Gastrocnemius medialis (tissue), 4 donors: ENCODE measurements at regions not wholly inside any gene's neighbourhood (a gene's known extent, or its start where the extent isn't known, plus 50 kb on each side); places are given as distances from the start of the nearest gene placed in this dataset.

Experiments
- ATAC-seq, 2 donors: fragments of 150-250 bp; one replicate each; pipeline ENCODE4 v1.9.1; 2016
- DNase-seq, 2 donors: peaks; one replicate each; pipeline ENCODE4 v3.0.0-alpha.2; 2019
- H3K27ac ChIP-seq, 4 donors: fragments of 200-600 bp; sonication (generic); 1 replicate in 1 of 4; 2 replicates in 3 of 4; pipeline ENCODE4 v1.5.1; 2016 to 2018; ENCODE audit warnings: mild to moderate bottlenecking in 2 of 4, moderate library complexity in 1 of 4
- H3K27me3 ChIP-seq, 3 donors: fragments of 200-600 bp; sonication (generic) in 2 of 3; 1 replicate in 1 of 3; 2 replicates in 2 of 3; pipeline versions ENCODE4 v1.5.1 to v1.6.0; 2016 to 2019; ENCODE audit warnings: mild to moderate bottlenecking in 1 of 3, moderate library complexity in 1 of 3
- H3K36me3 ChIP-seq, 2 donors: fragments of 200-600 bp; sonication (generic) in 1 of 2; one replicate each; pipeline ENCODE4 v1.5.1; 2017 to 2018
- H3K4me1 ChIP-seq, 2 donors: fragments of 200-600 bp; sonication (generic) in 1 of 2; one replicate each; pipeline ENCODE4 v1.5.1; 2016 to 2017; ENCODE audit warnings: mild to moderate bottlenecking in 2 of 2
- H3K4me3 ChIP-seq, 4 donors: fragments of 200-600 bp; sonication (generic) in 3 of 4; 1 replicate in 1 of 4; 2 replicates in 3 of 4; pipeline ENCODE4 v1.5.1; 2016 to 2019; ENCODE audit warnings: mild to moderate bottlenecking in 2 of 4
- H3K9me3 ChIP-seq, 3 donors: fragments of 200-600 bp; sonication (generic) in 2 of 3; 1 replicate in 1 of 3; 2 replicates in 2 of 3; pipeline ENCODE4 v1.5.1; 2016 to 2019
- POLR2A ChIP-seq, 2 donors: fragments of 450-650 bp; IDR thresholded peaks; one replicate each; pipeline ENCODE4 v1.6.1; 2017; ENCODE audit warnings: antibody characterized with exemption in 2 of 2, mild to moderate bottlenecking in 2 of 2, moderate library complexity in 2 of 2
- in situ Hi-C, 4 donors: fragments of 200-750 bp; cut with MboI; loops; one replicate each; pipeline versions ENCODE4 v1.15.0 to v1.8.0; 2017; ENCODE audit warnings: low sequenced_read_pairs in 4 of 4
- intact Hi-C: fragments of 100-400 bp; cut with DNase I; formaldehyde crosslinking; loops from one replicate; pipeline ENCODE4 v1.15.1; 2023; ENCODE audit warnings: low total_unique reads
- TF ChIP-seq, protein P1 (sequence below), 5 experiments: fragments of 450-650 bp in 3 of 5; fragments of 200-600 bp in 2 of 5; sonication (generic) in 2 of 5; IDR thresholded peaks in 4 of 5; conservative IDR thresholded peaks in 1 of 5; 1 replicate in 4 of 5; 2 replicates in 1 of 5; pipeline ENCODE4 v1.5.1; 2016 to 2019; ENCODE audit warnings: antibody characterized with exemption in 5 of 5, mild to moderate bottlenecking in 3 of 5, moderate library complexity in 3 of 5

DNA sequence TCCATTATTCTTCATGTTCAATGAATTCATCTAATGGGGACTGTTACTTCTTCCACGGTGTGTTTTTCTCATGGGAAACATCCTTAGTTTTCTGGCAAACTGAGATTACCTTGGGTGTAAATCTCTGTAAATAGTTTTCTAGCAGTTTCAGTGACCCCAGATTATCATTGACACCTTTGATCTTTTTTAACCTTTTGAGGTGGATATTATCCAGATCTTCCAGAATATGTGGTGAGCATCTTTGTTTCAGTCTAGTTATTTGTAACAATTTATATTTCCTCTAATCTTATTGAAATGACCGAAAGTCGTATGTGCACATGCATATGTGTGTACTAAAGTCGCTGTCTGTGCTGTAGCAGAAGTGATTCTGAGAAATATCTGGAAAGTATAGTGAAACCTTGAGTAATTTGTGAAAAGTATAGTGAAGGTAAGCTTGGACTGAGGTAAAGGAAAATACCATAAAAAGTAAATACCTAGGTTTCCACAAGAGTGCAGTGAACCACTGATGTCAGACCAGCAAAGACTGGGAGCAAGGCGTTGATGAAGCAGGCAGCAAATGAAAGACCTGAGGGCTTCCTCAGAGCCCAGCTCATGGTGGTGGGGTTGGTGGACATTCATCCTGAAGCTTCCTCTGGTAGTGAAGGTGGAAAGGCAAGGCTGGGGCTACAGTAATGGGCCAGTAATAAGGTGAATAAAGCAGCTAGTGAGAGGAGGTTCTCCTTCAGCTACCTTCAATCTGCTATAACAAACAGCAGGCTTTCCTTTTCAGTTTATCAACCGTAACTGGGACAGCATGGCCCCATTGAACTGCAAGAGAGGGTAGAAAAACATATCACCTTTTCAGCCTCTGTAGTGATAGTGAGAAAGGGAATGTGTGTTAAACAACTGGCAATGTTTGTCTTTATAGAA lies 480.2 kb upstream of the FBXO33 start:
- Histone ChIP-seq H3K4me3 (no peak overlapping the region), H3K27ac (no peak overlapping the region), H3K36me3 (no peaks in the 10 kb centered on the region), H3K9me3 (no peaks in the 10 kb centered on the region), H3K4me1 (no peaks in the 10 kb centered on the region), H3K27me3 (no peaks in the 10 kb centered on the region)
- no peak for DNase-seq
- in situ Hi-C loops = no loop called here
- ATAC-seq = no peak
- intact Hi-C loops = no loop called here
- TF ChIP-seq, protein P1, sequence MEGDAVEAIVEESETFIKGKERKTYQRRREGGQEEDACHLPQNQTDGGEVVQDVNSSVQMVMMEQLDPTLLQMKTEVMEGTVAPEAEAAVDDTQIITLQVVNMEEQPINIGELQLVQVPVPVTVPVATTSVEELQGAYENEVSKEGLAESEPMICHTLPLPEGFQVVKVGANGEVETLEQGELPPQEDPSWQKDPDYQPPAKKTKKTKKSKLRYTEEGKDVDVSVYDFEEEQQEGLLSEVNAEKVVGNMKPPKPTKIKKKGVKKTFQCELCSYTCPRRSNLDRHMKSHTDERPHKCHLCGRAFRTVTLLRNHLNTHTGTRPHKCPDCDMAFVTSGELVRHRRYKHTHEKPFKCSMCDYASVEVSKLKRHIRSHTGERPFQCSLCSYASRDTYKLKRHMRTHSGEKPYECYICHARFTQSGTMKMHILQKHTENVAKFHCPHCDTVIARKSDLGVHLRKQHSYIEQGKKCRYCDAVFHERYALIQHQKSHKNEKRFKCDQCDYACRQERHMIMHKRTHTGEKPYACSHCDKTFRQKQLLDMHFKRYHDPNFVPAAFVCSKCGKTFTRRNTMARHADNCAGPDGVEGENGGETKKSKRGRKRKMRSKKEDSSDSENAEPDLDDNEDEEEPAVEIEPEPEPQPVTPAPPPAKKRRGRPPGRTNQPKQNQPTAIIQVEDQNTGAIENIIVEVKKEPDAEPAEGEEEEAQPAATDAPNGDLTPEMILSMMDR (IDR thresholded peaks at IDR 0.05 in 4 of 5, conservative IDR thresholded peaks at IDR 0.05 in 1 of 5) = no peak
- TF ChIP-seq POLR2A (IDR thresholded peaks at IDR 0.05) = no peak

DNA sequence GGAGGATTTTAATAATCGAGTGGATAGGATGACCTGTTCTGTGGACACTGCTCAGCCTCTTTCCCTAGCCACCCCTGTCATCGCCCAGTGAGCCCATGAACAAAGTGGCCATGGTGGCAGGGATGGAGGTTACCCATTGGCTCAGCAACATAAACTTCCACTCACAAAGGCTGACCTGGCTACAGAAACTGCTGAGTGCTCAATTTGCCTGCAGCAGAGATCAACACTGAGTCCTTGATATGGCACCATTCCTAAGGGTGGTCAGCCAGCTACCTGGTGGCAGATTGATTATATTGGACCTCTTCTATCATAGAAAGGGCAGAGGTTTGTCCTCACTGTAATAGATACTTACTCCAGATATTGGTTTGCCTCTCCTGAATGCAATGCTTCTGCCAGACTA lies 465.4 kb upstream of the FBXO33 start:
- Histone ChIP-seq H3K4me1 (no peaks in the 10 kb centered on the region), H3K27ac (no peak overlapping the region), H3K36me3 (no peaks in the 10 kb centered on the region), H3K27me3 (no peaks in the 10 kb centered on the region), H3K9me3 (no peaks in the 10 kb centered on the region), H3K4me3 (no peak overlapping the region)
- DNase-seq (no peak), ATAC-seq (no peak)
- TF ChIP-seq POLR2A (IDR thresholded peaks at IDR 0.05) = no peak
- TF ChIP-seq, protein P1 (IDR thresholded peaks at IDR 0.05 in 4 of 5, conservative IDR thresholded peaks at IDR 0.05 in 1 of 5) = no peak
- intact Hi-C loops = no loop called here
- in situ Hi-C loops = no loop called here

- intact Hi-C loops = no loop called here
- Histone ChIP-seq H3K27me3 (no peaks in the 10 kb centered on the region), H3K27ac (no peak overlapping the region), H3K4me1 (no peaks in the 10 kb centered on the region), H3K9me3 (no peaks in the 10 kb centered on the region), H3K4me3 (no peak overlapping the region), H3K36me3 (no peaks in the 10 kb centered on the region)
- no peak for ATAC-seq
- TF ChIP-seq POLR2A (IDR thresholded peaks at IDR 0.05) = no peak
- TF ChIP-seq, protein P1 (IDR thresholded peaks at IDR 0.05 in 4 of 5, conservative IDR thresholded peaks at IDR 0.05 in 1 of 5) = no peak
- DNase-seq = no peak
- in situ Hi-C loops = no loop called here
These were observed 457.8 kb upstream of the FBXO33 start for GRCh38 chr14:39890026-39890425.

DNA sequence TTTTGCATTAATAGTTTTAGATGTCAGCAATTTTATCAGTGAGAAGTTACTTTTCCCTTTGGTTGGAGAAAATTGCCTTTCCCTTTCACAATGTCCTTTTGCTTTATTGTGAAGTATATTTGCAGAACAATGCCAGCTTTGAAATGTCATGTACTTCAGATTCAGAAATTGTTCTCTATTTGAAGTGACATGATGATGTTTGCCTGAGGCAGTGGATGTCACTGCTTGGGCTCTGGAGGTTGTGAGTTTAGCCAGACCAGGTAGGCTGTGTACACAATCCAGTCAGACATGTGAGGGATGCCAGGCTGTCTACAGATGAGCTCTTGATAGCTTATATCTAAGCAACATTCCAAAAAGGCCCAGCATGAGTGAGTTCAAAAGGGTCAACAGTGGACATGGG lies 451.9 kb upstream of the FBXO33 start:
- no peaks in the 10 kb centered on the region for H3K9me3 ChIP-seq
- TF ChIP-seq, protein P1 (IDR thresholded peaks at IDR 0.05 in 4 of 5, conservative IDR thresholded peaks at IDR 0.05 in 1 of 5) = no peak
- TF ChIP-seq POLR2A (IDR thresholded peaks at IDR 0.05) = no peak
- no peak overlapping the region for H3K4me3 ChIP-seq
- no peak overlapping the region for H3K27ac ChIP-seq
- no peaks in the 10 kb centered on the region for H3K27me3 ChIP-seq
- H3K36me3 ChIP-seq = no peaks in the 10 kb centered on the region
- no peak for ATAC-seq
- in situ Hi-C loops = no loop called here
- no peaks in the 10 kb centered on the region for H3K4me1 ChIP-seq
- DNase-seq = no peak
- intact Hi-C loops = no loop called here
